D721Med (cell line): ENCODE measurements at regions not wholly inside any gene's neighbourhood (a gene's known extent, or its start where the extent isn't known, plus 50 kb on each side); places are given as distances from the start of the nearest gene placed in this dataset.
"Not testable (repeated sequence)": the region's sequence is repeated elsewhere in the genome, so short reads cannot be mapped to it uniquely, and the experiment has no call there.

Experiments used
- DNase-seq: peaks from one replicate; pipeline ENCODE4 v3.0.0; 2011; ENCODE audit warnings: low spot score; ENCODE audit not compliant: insufficient read length
- FAIRE-seq: peaks from 2 replicates; lab custom pipeline; 2011; peaks lifted over from hg19 to GRCh38; lab: Jason Lieb, UNC
- TF ChIP-seq, protein P1 (sequence below): IDR thresholded peaks from 2 replicates; pipeline ENCODE4 v1.5.1; 2012; ENCODE audit warnings: mild to moderate bottlenecking, control low read depth; ENCODE audit not compliant: insufficient read depth; ENCODE audit errors: missing control alignments

DNA sequence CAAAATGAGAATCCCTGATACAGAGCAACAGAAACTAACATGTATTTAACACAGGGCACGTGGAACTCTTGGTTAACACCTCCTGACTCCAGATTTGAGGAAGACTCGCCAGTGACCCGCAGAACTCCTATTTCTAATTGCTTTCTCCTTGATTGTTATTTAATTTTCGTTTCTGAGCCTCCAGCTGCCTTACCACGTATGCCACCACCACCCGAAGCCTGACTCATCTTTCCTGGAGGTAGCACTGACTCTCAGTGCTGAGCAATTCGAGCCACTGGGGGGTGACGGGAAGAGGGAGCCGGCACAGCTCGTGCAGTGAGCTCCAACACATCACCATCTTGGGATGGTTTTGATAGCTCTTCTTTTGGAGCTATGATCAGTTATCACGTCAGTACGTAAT lies 273.9 kb upstream of the MGMT start:
- TF ChIP-seq, protein P1, sequence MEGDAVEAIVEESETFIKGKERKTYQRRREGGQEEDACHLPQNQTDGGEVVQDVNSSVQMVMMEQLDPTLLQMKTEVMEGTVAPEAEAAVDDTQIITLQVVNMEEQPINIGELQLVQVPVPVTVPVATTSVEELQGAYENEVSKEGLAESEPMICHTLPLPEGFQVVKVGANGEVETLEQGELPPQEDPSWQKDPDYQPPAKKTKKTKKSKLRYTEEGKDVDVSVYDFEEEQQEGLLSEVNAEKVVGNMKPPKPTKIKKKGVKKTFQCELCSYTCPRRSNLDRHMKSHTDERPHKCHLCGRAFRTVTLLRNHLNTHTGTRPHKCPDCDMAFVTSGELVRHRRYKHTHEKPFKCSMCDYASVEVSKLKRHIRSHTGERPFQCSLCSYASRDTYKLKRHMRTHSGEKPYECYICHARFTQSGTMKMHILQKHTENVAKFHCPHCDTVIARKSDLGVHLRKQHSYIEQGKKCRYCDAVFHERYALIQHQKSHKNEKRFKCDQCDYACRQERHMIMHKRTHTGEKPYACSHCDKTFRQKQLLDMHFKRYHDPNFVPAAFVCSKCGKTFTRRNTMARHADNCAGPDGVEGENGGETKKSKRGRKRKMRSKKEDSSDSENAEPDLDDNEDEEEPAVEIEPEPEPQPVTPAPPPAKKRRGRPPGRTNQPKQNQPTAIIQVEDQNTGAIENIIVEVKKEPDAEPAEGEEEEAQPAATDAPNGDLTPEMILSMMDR: no peak
- no peak for DNase-seq
- no peak for FAIRE-seq

DNA sequence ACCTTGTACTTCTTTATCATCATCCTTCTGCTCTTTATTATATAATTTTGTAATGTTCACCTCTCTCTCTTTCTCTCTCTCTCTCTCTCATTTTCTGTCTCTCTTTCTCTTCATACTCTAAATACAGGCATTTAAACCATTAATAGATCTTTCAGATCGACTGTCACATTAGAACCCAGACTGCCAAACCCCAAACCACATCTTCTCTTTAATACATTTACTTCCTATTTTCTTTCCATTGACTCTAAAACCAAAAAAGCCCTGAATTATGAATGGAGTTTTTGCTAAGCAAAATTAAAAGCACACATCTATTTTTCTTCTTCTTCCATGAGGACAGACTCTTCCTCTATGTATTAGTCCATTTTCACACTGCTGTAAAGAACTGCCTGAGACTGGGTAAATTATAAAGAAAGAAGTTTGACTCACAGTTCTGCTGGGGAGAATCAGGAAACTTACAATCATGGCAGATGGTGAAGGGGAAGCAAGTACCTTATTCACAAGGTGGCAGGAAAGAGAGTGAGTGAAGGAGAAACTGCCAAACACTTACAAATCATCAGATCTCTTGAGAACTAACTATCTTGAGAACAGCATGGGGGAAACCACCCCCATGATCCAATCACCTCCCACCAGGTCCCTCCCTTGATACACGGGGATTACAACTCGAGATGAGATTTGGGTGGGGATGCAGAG lies 272.7 kb upstream of the MGMT start:
- TF ChIP-seq, protein P1: no peak
- no peak for FAIRE-seq
- DNase-seq: no peak

DNA sequence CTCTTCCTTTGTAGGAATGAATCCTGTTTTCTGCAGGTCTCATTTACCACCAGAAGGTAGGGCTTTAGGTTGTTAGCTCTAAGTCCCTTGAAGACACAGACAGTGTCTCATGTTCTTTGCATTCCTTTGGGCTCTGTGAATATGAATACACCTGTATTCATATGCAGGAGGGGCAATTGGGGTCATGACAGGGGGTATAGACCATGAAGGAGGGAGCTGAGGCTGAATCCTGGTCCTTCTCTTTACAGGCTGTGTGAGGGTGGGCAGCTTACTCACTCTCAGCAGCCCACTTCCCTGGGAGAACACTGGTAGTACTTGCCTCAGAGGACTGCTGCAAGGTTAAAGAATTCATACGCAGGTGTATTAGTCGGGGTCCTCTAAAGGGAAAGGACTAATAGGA lies 267.2 kb upstream of the MGMT start:
- DNase-seq (no peak), FAIRE-seq (no peak)
- TF ChIP-seq, protein P1: no peak

DNA sequence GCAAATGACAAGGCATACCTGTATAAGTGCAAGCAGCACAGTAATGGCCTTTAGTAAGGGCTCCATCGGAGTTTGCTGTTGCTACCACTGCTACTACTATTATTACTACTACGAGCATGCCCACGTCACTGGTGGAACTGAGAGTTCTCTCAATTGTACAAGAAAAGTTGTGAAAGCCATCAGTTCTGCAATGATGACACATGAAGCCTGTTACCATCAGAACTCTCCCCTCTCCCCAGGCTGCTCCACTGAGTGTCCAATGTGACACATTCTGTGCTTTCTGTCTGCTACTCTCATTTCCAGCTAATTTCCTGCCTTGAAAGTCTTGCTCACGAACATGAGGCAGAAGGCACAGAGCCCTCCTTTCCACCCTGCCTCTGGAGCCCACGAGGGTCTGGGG lies 263.2 kb upstream of the MGMT start:
- FAIRE-seq (no peak), DNase-seq (no peak)
- TF ChIP-seq, protein P1: no peak

DNA sequence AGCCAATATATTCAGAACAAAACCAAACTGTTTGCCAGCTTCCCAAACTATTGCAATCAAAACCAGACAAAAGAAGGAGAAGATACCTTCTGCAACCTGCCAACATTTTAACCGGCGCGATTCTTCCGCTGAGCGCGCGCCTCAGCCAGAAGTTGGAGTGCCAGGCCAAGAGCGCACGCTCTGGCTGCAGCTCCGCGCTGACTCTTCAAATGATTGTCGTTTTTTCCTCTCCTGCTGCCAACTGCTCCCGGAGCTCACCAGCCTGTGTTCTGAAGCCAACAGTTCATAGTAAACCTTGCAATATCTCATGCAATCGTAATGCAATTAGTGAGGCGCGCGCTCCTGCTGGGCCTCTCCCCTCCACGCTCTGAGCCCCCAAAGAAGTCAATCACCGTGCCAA lies 259.7 kb upstream of the MGMT start:
- no peak for FAIRE-seq
- TF ChIP-seq, protein P1: no peak

DNA sequence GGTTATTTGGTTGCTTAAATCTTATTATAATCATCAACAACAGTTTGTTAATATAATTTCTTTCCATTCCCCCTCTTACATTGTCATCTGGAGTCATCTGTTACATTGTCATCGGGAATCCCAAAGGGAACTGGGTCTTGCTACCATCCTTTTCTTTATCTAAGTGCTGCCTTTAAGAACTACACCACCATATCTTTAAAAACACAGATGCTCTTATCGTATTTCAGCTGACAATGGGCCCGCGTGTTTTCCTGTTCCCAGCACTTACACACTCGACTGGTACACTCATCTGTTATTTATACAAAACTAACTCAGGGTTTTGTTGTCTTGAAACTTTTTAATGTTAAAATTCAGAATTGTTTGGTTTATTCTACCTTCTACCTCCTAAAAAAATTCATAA lies 256.2 kb upstream of the MGMT start:
- DNase-seq: no peak
- TF ChIP-seq, protein P1: no peak
- no peak for FAIRE-seq

More for the DNA sequence above, 259.7 kb upstream of the MGMT start:
- DNase-seq: no peak

DNA sequence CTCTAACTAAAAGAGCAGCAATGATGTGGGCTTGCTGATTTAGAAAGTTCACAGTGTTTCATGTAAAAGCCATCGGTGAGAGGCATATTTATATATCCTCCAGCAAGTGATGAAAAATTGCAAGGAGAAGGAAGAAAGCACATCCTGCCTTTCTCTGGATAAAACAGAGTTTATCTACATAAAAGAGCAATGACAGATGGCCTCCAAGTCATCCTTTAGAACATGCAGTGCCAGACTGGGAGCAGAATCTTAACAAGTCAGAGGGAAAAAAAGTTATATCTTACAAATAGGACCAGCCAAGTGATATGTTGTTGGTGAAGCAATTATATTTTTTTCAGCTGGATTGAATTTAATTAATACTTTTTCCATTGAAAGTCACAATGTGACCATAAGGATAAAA lies 253.8 kb upstream of the MGMT start:
- DNase-seq (no peak), FAIRE-seq (no peak)
- TF ChIP-seq, protein P1: no peak

DNA sequence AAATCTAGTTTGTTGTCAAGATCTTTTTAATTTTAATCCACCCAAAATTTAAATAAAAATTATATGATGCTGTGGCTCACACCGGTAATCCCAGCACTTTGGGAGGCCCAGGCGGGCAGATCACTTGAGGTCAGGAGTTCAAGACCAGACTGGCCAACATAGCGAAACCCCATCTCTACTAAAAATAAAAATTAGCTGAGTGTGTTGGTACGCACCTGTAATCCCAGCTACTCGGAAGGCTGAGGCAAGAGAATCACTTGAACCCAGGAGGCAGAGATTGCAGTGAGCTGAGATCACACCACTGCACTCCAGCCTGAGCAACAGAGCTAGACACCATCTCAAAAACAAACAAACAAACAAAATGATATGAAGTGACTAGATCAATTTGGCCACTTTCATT lies 253.0 kb upstream of the MGMT start:
- DNase-seq, FAIRE-seq: not testable (repeated sequence)
